RWPE2 (cell line): ENCODE measurements at regions not wholly inside any gene's neighbourhood (a gene's known extent, or its start where the extent isn't known, plus 50 kb on each side); places are given as distances from the start of the nearest gene placed in this dataset.

Experiments
- ATAC-seq: fragments of 200-7000 bp; cut with Tn5 transposase; 3 replicates; pipeline ENCODE4 v1.9.1; 2021; ENCODE audit warnings: low read depth
- DNase-seq: peaks from one replicate; pipeline ENCODE4 v3.0.0-alpha.2; 2020; ENCODE audit warnings: low spot score
- H3K27ac ChIP-seq: fragments of 450-650 bp; 2 replicates; pipeline ENCODE4 v1.5.1; 2017; ENCODE audit warnings: mild to moderate bottlenecking; ENCODE audit not compliant: poor library complexity, severe bottlenecking
- H3K27me3 ChIP-seq: fragments of 250-450 bp; sonication (Bioruptor Pico); 2 replicates; pipeline ENCODE4 v1.5.1; 2021; ENCODE audit warnings: mild to moderate bottlenecking, moderate library complexity; ENCODE audit not compliant: insufficient read depth, poor library complexity, severe bottlenecking
- H3K36me3 ChIP-seq: fragments of 250-450 bp; sonication (Bioruptor Pico); 2 replicates; pipeline ENCODE4 v1.5.1; 2020; ENCODE audit warnings: low read depth, mild to moderate bottlenecking, moderate library complexity
- H3K4me1 ChIP-seq: fragments of 250-450 bp; sonication (Bioruptor Pico); 2 replicates; pipeline ENCODE4 v1.5.1; 2021; ENCODE audit warnings: mild to moderate bottlenecking, moderate library complexity; ENCODE audit not compliant: insufficient read depth, poor library complexity, severe bottlenecking
- H3K4me3 ChIP-seq: fragments of 250-450 bp; sonication (Bioruptor Pico); 2 replicates; pipeline ENCODE4 v1.5.1; 2021; ENCODE audit warnings: mild to moderate bottlenecking, moderate library complexity; ENCODE audit not compliant: severe bottlenecking
- H3K9me3 ChIP-seq: fragments of 250-450 bp; sonication (Bioruptor Pico); 2 replicates; pipeline ENCODE4 v1.5.1; 2021; ENCODE audit warnings: mild to moderate bottlenecking, moderate library complexity; ENCODE audit not compliant: severe bottlenecking
- TF ChIP-seq, protein P1 (sequence below): fragments of 450-650 bp; IDR thresholded peaks from one replicate; pipeline ENCODE4 v1.5.1; 2017; ENCODE audit warnings: mild to moderate bottlenecking, moderate library complexity; ENCODE audit not compliant: poor library complexity, severe bottlenecking

DNA sequence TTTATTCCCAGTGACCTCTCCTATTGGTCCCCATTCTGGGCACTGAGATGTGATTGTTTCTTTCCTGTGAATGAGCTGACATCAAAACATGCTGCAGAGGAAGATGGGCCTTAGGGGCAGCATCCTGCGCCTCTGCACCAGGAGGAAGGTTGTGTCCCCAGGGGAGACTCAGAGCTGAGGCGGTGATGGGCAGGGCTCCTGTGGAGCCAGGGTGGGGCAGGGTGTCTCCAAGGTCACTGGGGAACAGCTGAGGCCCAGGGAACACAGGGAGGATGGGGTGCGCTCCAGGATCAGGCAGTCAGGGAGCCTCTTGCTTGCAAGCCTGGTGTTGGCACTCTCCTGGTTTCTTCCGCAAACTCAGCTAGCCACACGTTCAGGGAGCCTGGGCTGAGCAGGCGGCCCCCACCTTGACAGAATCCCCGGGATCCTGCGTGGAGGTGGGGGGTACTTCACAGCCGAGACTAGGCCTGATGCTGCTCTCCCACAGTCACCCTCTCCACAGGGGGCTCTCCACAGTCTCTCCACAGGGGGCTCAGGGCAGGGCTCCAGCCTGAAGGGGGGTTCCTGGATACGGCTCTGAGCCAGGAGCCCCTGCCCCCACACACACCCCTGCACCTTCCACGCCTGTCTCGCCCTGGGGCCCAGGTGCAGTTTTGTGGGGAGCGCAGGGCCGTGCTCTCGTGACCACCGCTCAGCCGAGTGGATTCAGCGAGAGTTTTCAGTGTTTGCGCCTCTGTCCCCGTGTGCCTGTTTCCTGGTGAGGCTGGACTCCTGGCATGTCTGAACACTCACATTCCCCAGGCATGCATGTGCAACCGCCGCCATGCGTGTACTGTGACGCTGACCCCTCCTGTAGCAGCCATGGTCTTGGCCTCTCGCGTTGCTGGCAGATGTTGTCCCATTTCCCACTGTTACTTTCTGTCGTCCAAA, 264.7 kb downstream of the SEC23A start:
- Histone ChIP-seq H3K27ac (no peak overlapping the region), H3K27me3 (no peaks in the 10 kb centered on the region), H3K36me3 (no peaks in the 10 kb centered on the region), H3K4me3 (no peak overlapping the region), H3K9me3 (no peaks in the 10 kb centered on the region), H3K4me1 (no peaks in the 10 kb centered on the region)
- TF ChIP-seq, protein P1, sequence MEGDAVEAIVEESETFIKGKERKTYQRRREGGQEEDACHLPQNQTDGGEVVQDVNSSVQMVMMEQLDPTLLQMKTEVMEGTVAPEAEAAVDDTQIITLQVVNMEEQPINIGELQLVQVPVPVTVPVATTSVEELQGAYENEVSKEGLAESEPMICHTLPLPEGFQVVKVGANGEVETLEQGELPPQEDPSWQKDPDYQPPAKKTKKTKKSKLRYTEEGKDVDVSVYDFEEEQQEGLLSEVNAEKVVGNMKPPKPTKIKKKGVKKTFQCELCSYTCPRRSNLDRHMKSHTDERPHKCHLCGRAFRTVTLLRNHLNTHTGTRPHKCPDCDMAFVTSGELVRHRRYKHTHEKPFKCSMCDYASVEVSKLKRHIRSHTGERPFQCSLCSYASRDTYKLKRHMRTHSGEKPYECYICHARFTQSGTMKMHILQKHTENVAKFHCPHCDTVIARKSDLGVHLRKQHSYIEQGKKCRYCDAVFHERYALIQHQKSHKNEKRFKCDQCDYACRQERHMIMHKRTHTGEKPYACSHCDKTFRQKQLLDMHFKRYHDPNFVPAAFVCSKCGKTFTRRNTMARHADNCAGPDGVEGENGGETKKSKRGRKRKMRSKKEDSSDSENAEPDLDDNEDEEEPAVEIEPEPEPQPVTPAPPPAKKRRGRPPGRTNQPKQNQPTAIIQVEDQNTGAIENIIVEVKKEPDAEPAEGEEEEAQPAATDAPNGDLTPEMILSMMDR = no peak
- no peak for DNase-seq
- ATAC-seq = no peak

DNA sequence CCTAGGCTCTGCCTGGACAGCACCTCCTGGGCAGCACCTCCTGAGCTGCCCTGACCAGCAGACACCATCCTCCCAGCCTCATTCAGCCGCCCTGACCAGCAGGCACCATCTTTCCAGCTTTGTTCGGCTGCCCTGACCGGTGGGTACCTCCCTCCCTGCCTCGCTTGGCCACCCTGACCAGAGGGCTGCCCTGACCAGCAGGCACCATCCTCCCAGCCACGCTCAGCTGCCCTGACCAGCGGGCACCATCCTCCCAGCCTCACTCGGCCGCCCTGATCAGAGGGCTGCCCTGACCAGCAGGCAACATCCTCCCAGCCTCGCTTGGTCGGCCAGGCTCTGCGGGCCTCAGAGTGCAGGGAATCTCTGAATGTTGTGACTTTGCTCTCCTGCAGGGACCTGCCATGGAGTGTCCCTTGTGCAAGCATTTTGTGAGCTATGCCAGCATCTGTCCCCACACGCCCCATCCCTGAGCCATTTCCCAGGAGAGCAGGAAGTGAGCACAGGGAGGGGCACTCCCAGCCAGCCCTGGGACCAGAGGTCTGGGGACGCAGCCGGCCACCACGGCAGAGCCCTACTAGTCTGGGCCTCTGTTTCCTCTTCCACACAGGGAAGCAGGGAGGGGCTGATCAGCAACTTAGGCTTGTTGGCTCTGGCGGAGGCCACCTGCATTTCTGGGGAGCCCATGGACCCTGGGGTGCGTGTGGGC, 265.5 kb downstream of the SEC23A start:
- TF ChIP-seq, protein P1 = no peak
- H3K4me1 ChIP-seq = no peaks in the 10 kb centered on the region
- H3K36me3 ChIP-seq = no peaks in the 10 kb centered on the region
- H3K27ac ChIP-seq = no peak overlapping the region
- no peak overlapping the region for H3K4me3 ChIP-seq
- peak; percentile 60 for DNase-seq
- peaks cover under 1% of the 10 kb centered on the region for H3K27me3 ChIP-seq
- no peaks in the 10 kb centered on the region for H3K9me3 ChIP-seq
- ATAC-seq = peak; percentile 15; the same call in 1 of the 3 replicates

DNA sequence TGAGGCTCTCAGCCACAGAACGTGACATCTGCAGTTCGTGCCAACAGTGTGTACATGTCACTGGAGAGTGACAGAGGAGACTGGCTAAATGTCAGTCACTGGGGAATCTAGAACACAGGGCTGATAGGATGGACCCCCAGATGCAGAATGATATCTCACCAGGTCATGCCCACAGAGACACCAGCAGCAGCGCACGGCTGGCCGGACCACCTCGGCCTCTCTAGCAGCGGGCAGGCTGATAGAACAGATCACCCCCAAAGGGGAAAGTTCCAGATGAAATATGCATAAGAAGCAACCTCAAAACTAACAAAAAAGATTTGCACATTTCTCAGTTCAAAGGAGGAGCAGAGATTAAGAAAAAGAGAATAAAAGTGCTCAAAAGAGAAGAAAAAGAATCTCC, 266.5 kb downstream of the SEC23A start:
- TF ChIP-seq, protein P1 = no peak
- Histone ChIP-seq H3K27ac (no peak overlapping the region), H3K4me1 (no peaks in the 10 kb centered on the region), H3K27me3 (peaks cover 3% of the 10 kb centered on the region), H3K36me3 (no peaks in the 10 kb centered on the region), H3K4me3 (no peak overlapping the region), H3K9me3 (no peaks in the 10 kb centered on the region)
- DNase-seq (no peak), ATAC-seq (no peak)

DNA sequence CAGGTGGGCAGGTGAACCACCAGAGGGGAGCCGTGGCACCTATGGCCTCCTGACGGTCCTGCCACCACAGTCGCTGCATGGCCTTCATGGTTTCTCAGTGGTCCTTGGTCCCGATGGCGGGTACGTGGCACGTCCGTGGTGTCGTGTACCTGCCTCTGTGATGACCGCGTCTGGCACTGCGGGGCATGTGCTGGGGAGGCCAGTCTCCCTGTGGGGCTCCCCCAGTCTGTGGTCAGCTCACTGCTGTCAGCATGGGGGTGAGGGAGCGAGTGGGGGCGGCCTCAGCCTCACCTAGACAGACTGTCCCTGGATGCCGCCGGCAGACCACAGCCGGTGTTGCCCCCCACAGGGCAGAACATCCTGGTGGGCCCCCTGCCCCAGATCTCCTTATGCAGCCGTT, 267.2 kb downstream of the SEC23A start:
- ATAC-seq (no peak), DNase-seq (peak; percentile 51)
- no peaks in the 10 kb centered on the region for H3K4me1 ChIP-seq
- no peaks in the 10 kb centered on the region for H3K9me3 ChIP-seq
- no peaks in the 10 kb centered on the region for H3K36me3 ChIP-seq
- TF ChIP-seq, protein P1 = no peak
- no peak overlapping the region for H3K27ac ChIP-seq
- peaks cover 3% of the 10 kb centered on the region for H3K27me3 ChIP-seq
- no peak overlapping the region for H3K4me3 ChIP-seq
